ENCODE measurements at regions not wholly inside any gene's neighbourhood (a gene's known extent, or its start where the extent isn't known, plus 50 kb on each side); places are given as distances from the start of the nearest gene placed in this dataset.

DNA sequence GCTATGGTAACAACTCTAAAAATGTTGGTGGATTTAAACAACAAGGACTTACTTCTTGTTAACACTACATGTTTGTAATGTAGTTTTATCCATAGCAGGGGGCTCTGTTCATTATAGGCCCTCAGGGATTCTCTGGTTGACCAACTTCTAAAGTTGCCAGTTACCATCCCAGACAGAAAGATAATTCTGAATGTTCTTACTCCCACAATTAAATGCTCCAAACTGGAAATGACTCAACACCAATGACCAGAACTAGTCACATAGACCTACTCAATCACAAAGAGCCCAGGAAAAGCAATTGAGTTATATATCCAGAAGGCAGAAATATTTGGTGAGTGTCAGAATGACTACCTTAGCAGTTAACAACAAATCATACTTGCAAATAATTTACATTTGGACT, 199.3 kb upstream of the UMPS start:
- no peak overlapping the region for H2AFZ ChIP-seq (ENCODE audit: low read length)
- DNase-seq (ENCODE audit: insufficient read length, low spot score, missing footprints), result no peak
- H3K79me2 ChIP-seq (ENCODE audit: insufficient read depth, low read length), result no peaks in the 10 kb centered on the region
- no peaks in the 10 kb centered on the region for H4K20me1 ChIP-seq (ENCODE audit: insufficient read depth, low read length)
- TF ChIP-seq, protein P1, sequence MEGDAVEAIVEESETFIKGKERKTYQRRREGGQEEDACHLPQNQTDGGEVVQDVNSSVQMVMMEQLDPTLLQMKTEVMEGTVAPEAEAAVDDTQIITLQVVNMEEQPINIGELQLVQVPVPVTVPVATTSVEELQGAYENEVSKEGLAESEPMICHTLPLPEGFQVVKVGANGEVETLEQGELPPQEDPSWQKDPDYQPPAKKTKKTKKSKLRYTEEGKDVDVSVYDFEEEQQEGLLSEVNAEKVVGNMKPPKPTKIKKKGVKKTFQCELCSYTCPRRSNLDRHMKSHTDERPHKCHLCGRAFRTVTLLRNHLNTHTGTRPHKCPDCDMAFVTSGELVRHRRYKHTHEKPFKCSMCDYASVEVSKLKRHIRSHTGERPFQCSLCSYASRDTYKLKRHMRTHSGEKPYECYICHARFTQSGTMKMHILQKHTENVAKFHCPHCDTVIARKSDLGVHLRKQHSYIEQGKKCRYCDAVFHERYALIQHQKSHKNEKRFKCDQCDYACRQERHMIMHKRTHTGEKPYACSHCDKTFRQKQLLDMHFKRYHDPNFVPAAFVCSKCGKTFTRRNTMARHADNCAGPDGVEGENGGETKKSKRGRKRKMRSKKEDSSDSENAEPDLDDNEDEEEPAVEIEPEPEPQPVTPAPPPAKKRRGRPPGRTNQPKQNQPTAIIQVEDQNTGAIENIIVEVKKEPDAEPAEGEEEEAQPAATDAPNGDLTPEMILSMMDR (IDR thresholded peaks at IDR 0.05; ENCODE audit: extremely low read depth, low read depth, low read length), result no peak
- no peak overlapping the region for H3K27ac ChIP-seq (ENCODE audit: low read depth, low read length)
- H3K36me3 ChIP-seq (ENCODE audit: insufficient read depth, low read length), result no peaks in the 10 kb centered on the region
- no peak overlapping the region for H3K4me3 ChIP-seq (ENCODE audit: insufficient read depth, low read length)
- no peaks in the 10 kb centered on the region for H3K9me3 ChIP-seq (ENCODE audit: low read depth, low read length)
- no peaks in the 10 kb centered on the region for H3K4me1 ChIP-seq (ENCODE audit: insufficient read depth, low read length)
- H3K27me3 ChIP-seq (ENCODE audit: insufficient read depth, low read length), result peaks cover 4% of the 10 kb centered on the region
- no peak overlapping the region for H3K4me2 ChIP-seq (ENCODE audit: insufficient read depth, low read length)

DNA sequence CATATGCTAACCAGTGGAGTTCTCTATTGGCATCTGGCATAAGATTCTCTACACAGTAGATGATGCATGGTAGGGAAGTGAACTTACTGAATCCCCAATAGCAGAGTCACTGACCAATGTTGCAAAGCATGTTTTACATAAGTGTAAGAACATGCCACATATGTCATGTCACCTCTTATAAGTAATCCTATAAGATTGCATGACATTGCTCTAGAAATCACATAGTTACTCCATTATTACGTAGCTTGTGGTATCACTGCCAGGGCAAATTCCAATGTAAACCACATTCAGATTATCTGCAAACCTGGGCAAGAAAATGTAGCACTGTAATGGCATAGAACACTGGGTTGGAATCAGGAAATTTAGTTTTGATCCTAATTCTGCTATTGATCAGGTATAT, 198.2 kb upstream of the UMPS start:
- no peak overlapping the region for H3K4me2 ChIP-seq (ENCODE audit: insufficient read depth, low read length)
- no peaks in the 10 kb centered on the region for H3K79me2 ChIP-seq (ENCODE audit: insufficient read depth, low read length)
- H3K27me3 ChIP-seq (ENCODE audit: insufficient read depth, low read length), result peaks cover 8% of the 10 kb centered on the region
- no peaks in the 10 kb centered on the region for H3K36me3 ChIP-seq (ENCODE audit: insufficient read depth, low read length)
- TF ChIP-seq, protein P1 (IDR thresholded peaks at IDR 0.05; ENCODE audit: extremely low read depth, low read depth, low read length), result no peak
- no peak overlapping the region for H2AFZ ChIP-seq (ENCODE audit: low read length)
- no peak overlapping the region for H3K4me3 ChIP-seq (ENCODE audit: insufficient read depth, low read length)
- H3K9me3 ChIP-seq (ENCODE audit: low read depth, low read length), result no peaks in the 10 kb centered on the region
- no peak overlapping the region for H3K27ac ChIP-seq (ENCODE audit: low read depth, low read length)
- no peaks in the 10 kb centered on the region for H4K20me1 ChIP-seq (ENCODE audit: insufficient read depth, low read length)
- no peaks in the 10 kb centered on the region for H3K4me1 ChIP-seq (ENCODE audit: insufficient read depth, low read length)
- DNase-seq (ENCODE audit: insufficient read length, low spot score, missing footprints), result no peak

GRCh38 chr3:124535306-124535705, 194.9 kb upstream of the UMPS start:
- Histone ChIP-seq H3K4me2 (ENCODE audit: insufficient read depth, low read length) (no peak overlapping the region), H3K9me3 (ENCODE audit: low read depth, low read length) (no peaks in the 10 kb centered on the region), H3K36me3 (ENCODE audit: insufficient read depth, low read length) (no peaks in the 10 kb centered on the region), H4K20me1 (ENCODE audit: insufficient read depth, low read length) (no peaks in the 10 kb centered on the region), H3K4me3 (ENCODE audit: insufficient read depth, low read length) (no peak overlapping the region), H3K79me2 (ENCODE audit: insufficient read depth, low read length) (no peaks in the 10 kb centered on the region), H3K27me3 (ENCODE audit: insufficient read depth, low read length) (peaks cover 28% of the 10 kb centered on the region), H3K27ac (ENCODE audit: low read depth, low read length) (no peak overlapping the region), H2AFZ (ENCODE audit: low read length) (no peak overlapping the region), H3K4me1 (ENCODE audit: insufficient read depth, low read length) (no peaks in the 10 kb centered on the region)
- TF ChIP-seq, protein P1 (IDR thresholded peaks at IDR 0.05; ENCODE audit: extremely low read depth, low read depth, low read length), result no peak
- DNase-seq (ENCODE audit: insufficient read length, low spot score, missing footprints), result no peak

DNA sequence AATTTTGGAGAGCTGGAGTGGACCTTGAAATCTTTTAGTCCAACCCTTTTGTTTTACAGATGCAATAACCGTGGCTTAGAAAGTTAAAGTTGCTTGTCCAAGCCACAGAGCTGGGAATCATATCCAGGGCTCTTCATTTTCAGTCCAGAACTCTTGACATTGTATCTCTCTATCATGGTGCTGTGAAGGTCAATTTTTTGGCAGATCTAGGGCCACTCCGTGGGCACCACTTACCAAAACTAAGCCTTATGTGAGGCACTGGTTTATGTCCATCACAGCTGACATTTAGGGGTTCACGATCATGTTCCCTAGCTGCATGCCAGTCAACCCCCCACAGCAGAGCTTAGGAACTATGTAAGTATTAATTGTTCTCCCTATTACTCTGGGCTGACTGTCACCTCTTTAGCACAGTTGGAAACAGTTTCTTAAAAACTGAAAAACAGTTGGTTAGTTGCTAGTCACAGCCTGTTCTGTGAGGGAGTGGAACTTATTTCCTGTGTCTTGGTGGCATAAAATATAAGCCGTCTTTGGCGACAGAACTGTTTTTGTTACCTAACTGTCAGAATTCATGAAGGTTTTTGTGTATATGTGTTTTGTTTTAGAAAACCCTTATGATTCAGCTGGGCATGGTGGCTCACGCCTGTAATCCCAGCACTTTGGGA, 189.6 kb upstream of the UMPS start:
- no peak overlapping the region for H3K27ac ChIP-seq (ENCODE audit: low read depth, low read length)
- H3K79me2 ChIP-seq (ENCODE audit: insufficient read depth, low read length), result no peaks in the 10 kb centered on the region
- no peak overlapping the region for H3K4me2 ChIP-seq (ENCODE audit: insufficient read depth, low read length)
- H3K36me3 ChIP-seq (ENCODE audit: insufficient read depth, low read length), result no peaks in the 10 kb centered on the region
- no peaks in the 10 kb centered on the region for H3K4me1 ChIP-seq (ENCODE audit: insufficient read depth, low read length)
- H3K9me3 ChIP-seq (ENCODE audit: low read depth, low read length), result no peaks in the 10 kb centered on the region
- no peaks in the 10 kb centered on the region for H4K20me1 ChIP-seq (ENCODE audit: insufficient read depth, low read length)
- TF ChIP-seq, protein P1 (IDR thresholded peaks at IDR 0.05; ENCODE audit: extremely low read depth, low read depth, low read length), result no peak
- no peak overlapping the region for H3K4me3 ChIP-seq (ENCODE audit: insufficient read depth, low read length)
- no peak overlapping the region for H2AFZ ChIP-seq (ENCODE audit: low read length)
- DNase-seq (ENCODE audit: insufficient read length, low spot score, missing footprints), result no peak
- peaks cover 28% of the 10 kb centered on the region for H3K27me3 ChIP-seq (ENCODE audit: insufficient read depth, low read length)
